HG02610 (cell line): ENCODE measurements at regions not wholly inside any gene's neighbourhood (a gene's known extent, or its start where the extent isn't known, plus 50 kb on each side); places are given as distances from the start of the nearest gene placed in this dataset.

ENCODE experiments used
- ATAC-seq: cut with Tn5 transposase; IDR thresholded peaks from one replicate; pipeline ENCODE4 v1.9.1; 2021; ENCODE audit warnings: mild to moderate bottlenecking, moderate library complexity; ENCODE audit not compliant: unreplicated experiment

- ATAC-seq, result no peak
Observed at GRCh38 chr9:90311811-90312210, 330.8 kb downstream of the DIRAS2 start.

DNA sequence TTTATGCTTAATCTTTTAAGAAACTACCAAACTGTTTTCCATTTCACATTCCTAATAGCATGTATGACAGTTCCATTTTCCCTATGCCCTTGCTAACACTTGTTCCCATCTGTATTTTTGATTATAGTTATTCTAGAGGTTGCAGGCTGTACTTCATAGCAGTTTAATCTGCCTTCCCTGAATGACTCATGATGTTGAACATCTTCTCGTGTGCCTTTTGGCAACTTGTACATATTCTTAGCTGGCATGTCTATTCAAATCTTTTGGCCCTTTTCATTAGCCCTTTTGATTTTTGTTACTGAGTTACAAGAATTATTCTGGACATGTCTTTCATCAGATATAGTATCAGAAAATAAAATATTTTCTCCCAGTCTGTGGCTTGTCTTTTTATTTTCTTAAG, 320.3 kb downstream of the DIRAS2 start:
- ATAC-seq, result no peak

- no peak for ATAC-seq
Observed at GRCh38 chr9:90325913-90326653, 316.5 kb downstream of the DIRAS2 start.

- ATAC-seq, result no peak
Observed at GRCh38 chr9:90330231-90330630, 312.4 kb downstream of the DIRAS2 start.

DNA sequence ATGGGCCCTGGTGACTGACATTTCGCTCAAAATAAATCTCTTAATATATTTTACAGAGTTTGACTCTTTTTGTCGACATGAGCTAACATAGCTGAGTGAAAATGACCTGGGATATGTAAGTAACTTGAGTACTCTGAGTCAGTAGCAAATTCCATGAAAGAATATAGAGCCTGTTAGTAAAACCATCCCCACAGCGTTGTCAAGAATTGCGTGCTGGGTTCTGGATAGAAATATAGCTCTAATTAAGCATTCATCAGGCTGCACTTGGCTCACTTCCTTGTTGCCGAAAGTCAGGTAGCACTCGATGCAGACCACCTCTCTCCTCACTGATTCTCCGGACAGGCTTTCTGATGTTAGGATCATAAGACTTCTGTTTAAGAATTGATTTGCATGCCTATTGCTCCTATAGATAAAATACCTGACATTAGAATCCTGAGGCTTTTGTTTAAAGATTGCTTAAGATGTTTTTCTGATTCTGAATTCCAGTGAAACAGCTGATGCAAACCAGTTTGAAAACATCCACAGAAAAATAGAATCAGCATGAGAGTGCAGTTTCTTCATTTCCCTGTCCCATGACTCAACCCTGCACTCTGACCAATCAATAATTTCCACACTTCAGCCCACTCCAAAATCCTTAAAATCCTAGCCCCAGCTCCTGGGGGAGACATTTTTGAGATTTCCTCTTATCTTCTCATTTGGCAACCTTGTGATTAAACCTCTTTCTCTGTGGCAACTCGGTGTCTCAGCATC, 310.6 kb downstream of the DIRAS2 start:
- ATAC-seq, result no peak

GRCh38 chr9:90333226-90333625, 309.4 kb downstream of the DIRAS2 start:
- ATAC-seq, result no peak

DNA sequence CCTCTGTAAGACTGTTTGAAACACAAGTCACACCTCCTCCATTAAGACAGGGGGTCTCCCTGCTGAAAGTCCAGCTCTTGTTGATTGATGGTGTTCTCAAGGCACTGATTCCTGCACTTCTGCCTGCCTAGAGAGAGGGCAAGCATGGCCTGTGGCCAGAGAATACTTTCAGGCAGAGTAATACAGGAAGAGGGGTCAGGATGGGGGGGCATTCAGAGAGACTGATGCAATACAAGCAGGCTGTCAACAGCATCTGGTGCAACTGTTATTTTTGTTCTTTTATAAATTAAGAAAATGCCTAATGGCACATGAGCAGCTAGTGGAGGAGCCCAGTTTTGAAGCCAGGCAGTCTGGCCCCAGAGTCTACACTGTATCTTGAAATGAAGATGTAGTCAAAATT, 302.2 kb downstream of the DIRAS2 start:
- ATAC-seq, result no peak

GRCh38 chr9:90342607-90343006, 300.0 kb downstream of the DIRAS2 start:
- no peak for ATAC-seq

GRCh38 chr9:90343366-90343765, 299.3 kb downstream of the DIRAS2 start:
- ATAC-seq, result no peak

GRCh38 chr9:90343991-90344390, 298.6 kb downstream of the DIRAS2 start:
- ATAC-seq, result no peak

GRCh38 chr9:90365666-90366065, 277.0 kb downstream of the DIRAS2 start:
- no peak for ATAC-seq

DNA sequence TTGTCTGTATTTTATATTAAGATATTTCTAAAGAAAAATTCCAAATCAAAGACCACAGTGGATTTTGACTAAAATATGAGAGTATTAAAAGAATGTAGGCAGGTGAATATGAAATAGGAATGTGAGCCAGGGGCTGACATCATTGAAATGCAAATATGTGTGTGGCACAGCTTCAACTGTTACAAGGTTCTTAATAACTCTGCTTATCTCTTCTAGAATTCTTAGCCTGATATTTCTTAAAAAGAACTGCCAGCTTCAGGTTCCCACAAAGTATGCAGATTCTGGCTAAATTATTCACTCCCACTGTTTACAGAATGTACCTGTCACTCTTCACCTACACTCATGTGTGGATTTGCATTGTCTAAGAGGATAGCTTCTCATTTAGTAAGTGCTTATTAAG, 274.4 kb downstream of the DIRAS2 start:
- ATAC-seq, result no peak

- ATAC-seq, result no peak
Observed at GRCh38 chr9:90368928-90369327, 273.7 kb downstream of the DIRAS2 start.

DNA sequence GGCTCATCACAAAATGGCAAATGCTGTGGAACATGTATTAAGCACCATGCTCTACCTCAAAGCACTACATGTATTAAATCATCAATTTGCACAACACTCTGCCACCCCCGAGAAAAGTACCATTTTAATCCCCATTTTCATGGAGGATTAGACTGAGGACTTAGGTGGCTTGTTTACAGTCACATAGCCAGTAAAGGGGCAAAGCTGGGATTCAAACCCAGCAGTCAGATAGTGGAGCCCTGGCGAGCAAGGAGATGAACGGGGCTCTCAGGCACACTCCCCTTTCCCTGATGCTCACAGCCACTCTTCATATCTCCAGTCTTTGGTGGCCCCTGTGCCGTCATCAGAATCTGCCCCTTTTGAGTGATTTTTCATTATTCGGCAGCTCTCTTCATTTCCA, 262.9 kb downstream of the DIRAS2 start:
- ATAC-seq, result no peak

GRCh38 chr9:90385146-90385545, 257.5 kb downstream of the DIRAS2 start:
- ATAC-seq, result no peak

DNA sequence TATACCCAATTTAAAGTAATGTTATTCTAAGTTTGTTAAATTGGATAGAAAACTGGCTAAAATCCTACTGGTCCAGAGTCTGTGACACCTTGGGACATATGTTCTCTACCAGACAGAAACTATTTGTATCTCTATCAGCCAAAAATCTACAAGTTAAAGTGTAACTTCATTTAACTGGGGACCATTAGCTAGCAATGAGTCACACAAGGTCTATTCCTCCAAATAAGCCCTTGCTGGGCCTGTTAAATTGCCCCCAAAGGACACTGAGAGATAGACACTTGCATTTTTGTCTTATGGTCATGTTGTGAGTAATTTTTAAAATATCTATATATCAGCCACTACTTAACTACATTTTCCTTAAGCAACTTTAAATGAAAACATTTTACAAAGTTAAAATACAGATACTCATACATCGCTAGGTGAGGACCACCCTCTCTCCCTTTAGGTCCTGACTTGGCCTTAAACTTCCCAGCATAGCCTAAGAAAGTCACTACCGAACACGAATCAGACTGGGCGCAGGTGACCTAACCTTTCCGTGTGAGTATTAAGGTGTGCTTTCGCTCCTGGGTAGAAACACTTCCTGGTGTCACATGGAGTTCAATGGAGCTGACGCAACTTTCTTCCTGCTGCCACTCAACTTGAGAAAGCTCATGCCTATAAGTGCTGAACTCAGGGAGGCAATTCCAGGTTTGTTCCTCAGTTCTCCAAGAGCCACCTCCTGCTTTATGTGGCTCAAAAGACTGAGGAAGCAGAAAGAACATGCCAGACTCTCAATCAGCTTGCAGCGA, 249.1 kb downstream of the DIRAS2 start:
- ATAC-seq, result no peak

GRCh38 chr9:90394871-90395270, 247.8 kb downstream of the DIRAS2 start:
- no peak for ATAC-seq

GRCh38 chr9:90400091-90400490, 242.5 kb downstream of the DIRAS2 start:
- no peak for ATAC-seq

- no peak for ATAC-seq
Observed at GRCh38 chr9:90408659-90409058, 234.0 kb downstream of the DIRAS2 start.

GRCh38 chr9:90419221-90419851, 223.3 kb downstream of the DIRAS2 start:
- ATAC-seq, result no peak

DNA sequence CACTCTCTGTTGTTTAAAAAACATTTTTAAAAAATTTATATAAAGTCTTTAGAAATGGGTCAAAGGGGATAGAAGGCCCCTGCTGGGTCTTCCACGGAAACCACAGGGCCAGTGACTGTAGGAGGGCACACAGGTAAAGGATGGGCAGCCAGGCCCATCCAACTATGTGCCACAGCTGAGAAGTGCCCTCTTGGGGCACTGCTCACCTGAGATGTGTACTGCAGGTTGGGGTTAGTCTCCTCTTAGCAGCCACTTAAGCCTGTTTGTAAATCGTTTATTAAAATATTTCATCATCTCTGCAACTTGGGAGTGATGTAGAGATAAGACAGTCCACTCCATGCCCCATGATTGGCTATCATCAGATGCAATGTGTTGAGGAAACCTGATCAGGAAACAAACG, 222.4 kb downstream of the DIRAS2 start:
- ATAC-seq, result no peak
